Brain microvascular endothelial cell (primary cell): ENCODE measurements at regions not wholly inside any gene's neighbourhood (a gene's known extent, or its start where the extent isn't known, plus 50 kb on each side); places are given as distances from the start of the nearest gene placed in this dataset.

Experiments used
- DNase-seq: peaks from one replicate; pipeline ENCODE4 v3.0.0-alpha.2; 2020
- H3K27ac ChIP-seq: fragments of 250-450 bp; sonication (Bioruptor Pico); 2 replicates; pipeline ENCODE4 v1.5.1; 2020; ENCODE audit warnings: mild to moderate bottlenecking, moderate library complexity
- H3K27me3 ChIP-seq: fragments of 250-450 bp; sonication (Bioruptor Pico); replicated peaks from 2 replicates; pipeline ENCODE4 v1.5.1; 2020; ENCODE audit warnings: mild to moderate bottlenecking
- H3K36me3 ChIP-seq: fragments of 250-450 bp; sonication (Bioruptor Pico); replicated peaks from 2 replicates; pipeline ENCODE4 v1.5.1; 2020; ENCODE audit warnings: mild to moderate bottlenecking
- H3K4me3 ChIP-seq: 2 replicates; pipeline ENCODE4 v1.5.1; 2011; ENCODE audit warnings: low read depth, mild to moderate bottlenecking, control low read depth, low read length, moderate library complexity
- CTCF ChIP-seq: IDR thresholded peaks from 2 replicates; pipeline ENCODE4 v1.5.1; 2011; ENCODE audit warnings: low read depth, mild to moderate bottlenecking, moderate library complexity, low read length, control low read depth, inconsistent platforms; ENCODE audit errors: missing control alignments
- in situ Hi-C: cut with HindIII; loops from 2 replicates; pipeline ENCODE4 v1.10.0; 2017; ENCODE audit warnings: low sequenced_read_pairs, low pct_ligation_motif_present

GRCh38 chr4:26106776-26107175 lies 192.8 kb downstream of the SMIM20 start:
- TF ChIP-seq CTCF = no peak
- Histone ChIP-seq H3K27me3 (no peaks in the 10 kb centered on the region), H3K4me3 (no peak overlapping the region), H3K27ac (no peak overlapping the region), H3K36me3 (no peaks in the 10 kb centered on the region)
- in situ Hi-C loops = no loop called here
- no peak for DNase-seq

GRCh38 chr4:26108054-26108453 lies 194.0 kb downstream of the SMIM20 start:
- no peak overlapping the region for H3K4me3 ChIP-seq
- no peak for DNase-seq
- TF ChIP-seq CTCF = no peak
- no peaks in the 10 kb centered on the region for H3K36me3 ChIP-seq
- in situ Hi-C loops = no loop called here
- no peaks in the 10 kb centered on the region for H3K27me3 ChIP-seq
- no peak overlapping the region for H3K27ac ChIP-seq

GRCh38 chr4:26110493-26110892 lies 196.5 kb downstream of the SMIM20 start:
- no peak overlapping the region for H3K27ac ChIP-seq
- TF ChIP-seq CTCF = no peak
- H3K27me3 ChIP-seq = no peaks in the 10 kb centered on the region
- in situ Hi-C loops = no loop called here
- no peak overlapping the region for H3K4me3 ChIP-seq
- DNase-seq = no peak
- no peaks in the 10 kb centered on the region for H3K36me3 ChIP-seq

- no peaks in the 10 kb centered on the region for H3K36me3 ChIP-seq
- H3K27me3 ChIP-seq = no peaks in the 10 kb centered on the region
- DNase-seq = no peak
- in situ Hi-C loops = no loop called here
- no peak overlapping the region for H3K27ac ChIP-seq
- H3K4me3 ChIP-seq = no peak overlapping the region
- no peak for TF ChIP-seq CTCF
Observed at GRCh38 chr4:26113339-26113940, 199.4 kb downstream of the SMIM20 start.

- no peak for TF ChIP-seq CTCF
- no peak overlapping the region for H3K27ac ChIP-seq
- no peak for DNase-seq
- no peaks in the 10 kb centered on the region for H3K36me3 ChIP-seq
- H3K27me3 ChIP-seq = no peaks in the 10 kb centered on the region
- H3K4me3 ChIP-seq = no peak overlapping the region
- in situ Hi-C loops = no loop called here
Observed at GRCh38 chr4:26116057-26116456, 202.0 kb downstream of the SMIM20 start.
